ENCODE measurements at regions not wholly inside any gene's neighbourhood (a gene's known extent, or its start where the extent isn't known, plus 50 kb on each side); places are given as distances from the start of the nearest gene placed in this dataset.
"Not testable (repeated sequence)": the region's sequence is repeated elsewhere in the genome, so short reads cannot be mapped to it uniquely, and the experiment has no call there.

GRCh38 chr16:31975826-31976419 is 102.3 kb downstream of the ZNF267 start:
- DNase-seq: not testable (repeated sequence)

GRCh38 chr16:31978463-31978862 is 104.9 kb downstream of the ZNF267 start:
- not testable (repeated sequence) for DNase-seq

GRCh38 chr16:31981739-31982138 is 108.1 kb downstream of the ZNF267 start:
- DNase-seq: not testable (repeated sequence)

DNA sequence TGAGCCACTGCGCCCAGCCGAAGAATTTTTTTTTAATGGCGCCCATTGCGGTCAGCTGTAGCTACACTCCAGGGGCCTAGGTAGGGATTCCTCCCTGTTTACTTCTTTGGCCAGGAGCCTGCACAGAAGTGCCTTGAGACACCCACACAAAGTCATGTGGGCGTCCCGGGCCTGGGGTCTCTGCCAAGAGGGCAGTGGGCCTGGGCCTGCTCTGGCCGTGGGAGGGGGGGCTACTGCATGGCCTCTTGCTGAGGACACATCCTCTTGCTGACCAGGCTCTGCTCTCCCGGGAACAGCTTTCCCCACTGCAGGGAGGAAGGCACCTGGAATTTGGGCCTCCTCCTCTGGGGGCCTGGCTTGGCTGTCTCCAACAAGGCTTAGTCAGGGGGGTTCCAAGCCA is 109.4 kb downstream of the ZNF267 start:
- DNase-seq: not testable (repeated sequence)

- DNase-seq: not testable (repeated sequence)
Observed at GRCh38 chr16:31983666-31984065, 110.1 kb downstream of the ZNF267 start.

DNA sequence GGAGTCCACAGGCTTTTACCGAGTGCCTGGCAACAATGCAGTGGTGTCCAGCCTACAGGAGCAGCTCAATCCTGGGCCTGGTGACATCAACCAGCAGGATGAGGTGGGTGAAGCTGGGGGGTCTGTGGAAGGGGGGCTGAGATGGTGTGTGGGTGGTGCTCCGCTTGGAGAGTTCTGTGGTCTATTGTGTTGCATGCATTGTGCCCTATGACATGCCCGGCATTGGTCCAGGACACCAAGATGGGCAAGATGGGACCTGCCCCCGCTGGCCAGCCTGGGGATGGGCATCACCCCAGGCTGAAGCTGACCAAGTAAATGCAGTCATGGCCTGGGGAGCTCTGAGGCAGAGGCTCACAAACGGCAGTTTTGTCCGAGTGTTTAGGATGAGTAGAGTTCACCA is 113.3 kb downstream of the ZNF267 start:
- not testable (repeated sequence) for DNase-seq

DNA sequence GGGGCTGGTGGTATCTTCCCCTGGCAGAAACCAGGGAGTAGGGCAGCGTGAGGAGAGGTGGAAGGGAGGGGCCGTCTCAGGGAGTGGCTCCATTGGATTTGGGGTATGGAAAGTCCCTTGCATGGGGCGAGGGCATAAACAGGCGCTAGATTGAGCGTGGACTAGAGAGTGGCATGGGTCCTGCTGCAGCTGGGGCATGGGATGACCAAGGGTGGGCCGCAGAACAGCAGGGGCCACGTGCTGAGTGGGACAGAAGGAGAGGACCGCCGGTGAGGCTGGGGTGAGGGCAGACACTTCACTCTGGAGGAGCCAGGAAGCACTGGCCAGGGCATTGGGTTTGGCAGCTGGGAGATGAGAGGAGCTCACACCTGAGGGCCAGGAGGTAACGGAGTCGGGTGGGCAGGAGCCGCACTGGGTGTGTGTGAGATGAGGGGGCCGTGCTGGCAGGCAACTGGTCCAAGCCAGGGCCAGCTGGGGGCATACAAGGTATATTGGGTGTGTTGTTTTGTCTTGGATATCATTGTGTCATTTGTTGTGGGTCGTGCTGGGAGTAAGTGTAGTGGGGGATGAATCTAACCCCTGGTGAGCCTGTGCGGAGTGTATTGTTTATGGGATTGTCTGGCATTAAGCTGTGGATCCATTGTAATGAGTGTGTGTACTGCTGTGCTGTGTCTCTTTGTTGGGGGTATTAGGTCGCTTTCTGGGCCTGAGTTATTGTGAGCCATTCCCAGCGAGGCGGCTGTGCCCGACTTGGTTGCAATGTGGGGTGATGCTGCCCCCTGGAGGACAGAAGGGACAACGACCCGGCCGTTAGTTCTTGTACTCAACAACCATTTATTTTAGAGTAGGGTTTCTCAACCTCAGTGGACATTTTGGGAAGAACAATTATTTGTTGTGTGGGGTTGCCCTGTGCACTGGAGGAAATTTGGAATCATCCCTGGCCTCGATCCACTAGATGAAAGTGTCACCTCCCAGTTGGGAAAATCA is 115.3 kb downstream of the ZNF267 start:
- not testable (repeated sequence) for DNase-seq

- DNase-seq: peak; percentile 3
Observed at GRCh38 chr16:31990261-31990660, 116.7 kb downstream of the ZNF267 start.

DNA sequence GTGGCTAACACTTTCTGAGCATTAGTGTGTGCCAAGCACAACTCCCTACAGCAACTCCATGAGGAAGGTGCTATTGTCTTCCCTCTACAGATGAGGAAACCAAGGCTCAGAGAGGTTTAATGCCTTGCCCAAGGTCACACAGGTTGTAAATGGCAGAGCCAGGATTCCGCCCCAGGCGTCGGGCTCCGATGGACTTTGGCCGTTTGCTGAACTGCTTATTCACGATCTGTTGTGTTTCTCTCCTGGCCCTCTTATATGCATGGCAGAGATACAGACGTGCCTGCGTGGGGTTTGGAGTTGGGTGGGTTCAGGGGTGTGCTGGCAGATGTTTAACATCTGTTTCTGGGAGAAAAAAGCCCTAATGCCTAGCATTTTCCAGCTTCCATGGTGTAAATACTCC is 117.4 kb downstream of the ZNF267 start:
- not testable (repeated sequence) for DNase-seq

- not testable (repeated sequence) for DNase-seq
Observed at GRCh38 chr16:31996325-31996724, 122.7 kb downstream of the ZNF267 start.

DNA sequence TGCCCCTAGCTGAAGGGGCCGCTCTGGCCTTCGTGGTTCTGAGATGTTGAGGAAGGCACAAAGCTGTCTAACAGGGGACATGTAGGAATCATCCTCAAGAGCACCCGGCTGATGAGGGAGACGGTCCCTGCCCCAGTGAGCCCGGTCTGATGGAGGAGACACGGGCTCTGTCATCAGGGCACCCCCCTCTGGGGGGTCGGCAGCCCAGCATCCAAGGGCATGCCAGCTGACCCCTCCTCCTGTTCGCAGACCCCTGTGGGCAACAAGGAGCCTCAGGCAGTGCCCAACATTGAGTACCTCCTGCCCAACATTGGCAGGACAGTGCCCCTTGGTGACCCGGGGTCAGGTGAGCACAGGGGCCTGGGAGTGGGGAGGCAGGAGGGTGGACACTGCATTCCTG is 128.9 kb downstream of the ZNF267 start:
- DNase-seq: not testable (repeated sequence)

GRCh38 chr16:32003819-32004218 is 130.2 kb downstream of the ZNF267 start:
- DNase-seq: not testable (repeated sequence)

DNA sequence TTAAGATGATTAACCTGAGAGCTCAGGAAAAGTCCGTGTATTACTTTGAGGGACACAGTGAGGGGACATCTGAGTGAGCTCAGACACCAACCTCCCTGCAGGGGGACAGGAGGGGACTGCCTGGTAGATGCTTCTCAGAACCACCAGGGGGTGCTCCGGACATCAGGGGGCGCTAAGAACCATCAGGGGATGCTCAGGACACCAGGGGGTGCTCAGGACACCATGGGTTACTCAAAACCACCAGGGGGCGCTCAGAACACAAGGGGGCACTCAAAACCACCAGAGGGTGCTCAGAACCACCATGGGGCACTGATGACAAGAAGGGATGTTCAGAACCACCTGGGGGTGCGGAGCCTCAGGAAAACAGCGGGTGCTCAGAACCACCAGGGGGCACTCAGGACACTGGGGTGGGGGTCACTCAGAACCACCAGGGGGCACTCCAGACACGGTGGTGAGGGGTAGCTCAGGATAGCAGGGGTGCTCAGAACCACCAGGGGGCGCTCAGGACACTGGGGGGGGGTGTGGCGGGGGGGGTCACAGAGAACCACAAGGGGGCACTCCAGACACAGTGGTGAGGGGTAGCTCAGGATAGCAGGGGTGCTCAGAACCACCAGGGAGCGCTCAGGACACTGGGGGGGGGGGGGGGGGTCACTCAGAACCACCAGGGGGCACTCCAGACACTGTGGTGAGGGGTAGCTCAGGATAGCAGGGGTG is 165.3 kb downstream of the ZNF267 start:
- DNase-seq: peak; percentile 47

GRCh38 chr16:32039919-32040318 is 166.3 kb downstream of the ZNF267 start:
- not testable (repeated sequence) for DNase-seq

GRCh38 chr16:32066016-32066651 is 187.0 kb upstream of the TP53TG3D start:
- DNase-seq: peak; percentile 72

DNA sequence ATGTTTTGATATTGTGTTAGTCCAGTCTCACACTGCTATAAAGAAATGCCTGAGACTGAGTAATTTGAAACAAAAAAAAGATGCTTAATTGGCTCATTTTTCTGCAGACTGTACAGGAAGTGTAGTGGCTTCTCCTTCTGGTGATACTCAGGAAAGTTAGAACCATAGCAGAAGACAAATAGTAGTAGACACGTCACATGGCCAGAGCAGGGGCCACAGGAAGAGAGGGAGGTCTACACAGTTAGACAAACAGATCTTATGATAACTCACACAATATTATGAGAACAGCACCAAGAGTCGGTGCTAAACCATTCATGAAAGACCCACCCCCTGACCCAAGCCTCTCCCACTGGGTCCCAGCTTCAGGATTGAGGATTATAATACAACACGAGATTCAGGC is 181.5 kb upstream of the TP53TG3D start:
- not testable (repeated sequence) for DNase-seq

DNA sequence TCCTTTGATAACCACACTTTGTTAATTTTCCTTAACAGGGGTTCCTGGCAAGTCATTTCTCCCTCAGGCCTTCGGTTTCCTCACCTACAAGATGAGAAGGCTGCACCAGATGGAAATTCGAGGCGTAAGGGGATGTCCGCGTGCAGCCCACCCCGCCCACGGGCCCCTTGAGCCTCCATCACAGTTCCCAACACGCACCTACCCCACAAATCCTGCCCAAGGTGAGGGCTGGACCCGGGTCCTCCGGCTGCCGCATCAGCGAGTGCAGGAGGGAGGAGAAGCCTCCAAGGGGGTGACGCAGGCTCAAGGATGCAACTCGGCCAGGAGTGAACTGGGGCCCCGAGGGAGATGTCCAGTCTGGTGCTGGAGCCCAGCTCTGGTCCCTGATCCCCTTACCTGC is 169.2 kb upstream of the TP53TG3D start:
- DNase-seq: not testable (repeated sequence)

DNA sequence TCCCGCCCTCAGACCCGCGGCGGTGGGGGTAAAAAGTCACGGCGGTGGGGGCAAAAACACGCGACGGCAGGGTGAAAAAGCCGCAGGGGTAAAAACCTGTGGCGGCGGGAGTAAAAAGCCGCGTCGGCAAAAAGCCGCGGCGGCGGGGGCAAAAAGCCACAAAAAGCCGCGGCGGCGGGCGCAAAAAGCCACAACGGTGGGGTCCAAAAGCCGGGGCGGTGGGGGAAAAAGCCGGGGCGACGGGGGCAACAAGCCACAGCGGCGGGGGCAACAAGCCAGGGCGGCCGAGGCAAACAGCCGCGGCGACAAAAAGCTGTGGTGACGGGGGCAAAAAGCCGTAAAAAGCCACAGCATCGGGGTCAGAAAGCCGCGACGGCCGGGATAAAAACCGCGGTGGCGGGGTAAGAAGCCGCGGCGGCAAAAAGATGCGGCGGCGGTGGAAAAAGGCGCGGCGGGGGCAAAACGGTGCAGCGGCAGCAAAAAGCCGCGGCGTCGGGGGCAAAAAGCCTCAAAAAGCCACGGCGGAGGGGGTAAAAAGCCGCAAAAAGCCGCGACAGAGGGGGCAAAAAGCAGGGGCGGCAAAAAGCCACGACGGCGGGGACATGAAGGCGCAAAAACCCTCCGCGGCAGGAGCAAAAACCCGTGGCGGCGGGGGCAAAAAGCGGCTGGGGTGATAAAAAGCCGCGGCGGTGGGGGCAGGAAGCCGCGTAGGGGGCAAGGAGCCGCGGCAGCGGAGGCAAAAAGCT is 168.3 kb upstream of the TP53TG3D start:
- peak; percentile 1 for DNase-seq

DNA sequence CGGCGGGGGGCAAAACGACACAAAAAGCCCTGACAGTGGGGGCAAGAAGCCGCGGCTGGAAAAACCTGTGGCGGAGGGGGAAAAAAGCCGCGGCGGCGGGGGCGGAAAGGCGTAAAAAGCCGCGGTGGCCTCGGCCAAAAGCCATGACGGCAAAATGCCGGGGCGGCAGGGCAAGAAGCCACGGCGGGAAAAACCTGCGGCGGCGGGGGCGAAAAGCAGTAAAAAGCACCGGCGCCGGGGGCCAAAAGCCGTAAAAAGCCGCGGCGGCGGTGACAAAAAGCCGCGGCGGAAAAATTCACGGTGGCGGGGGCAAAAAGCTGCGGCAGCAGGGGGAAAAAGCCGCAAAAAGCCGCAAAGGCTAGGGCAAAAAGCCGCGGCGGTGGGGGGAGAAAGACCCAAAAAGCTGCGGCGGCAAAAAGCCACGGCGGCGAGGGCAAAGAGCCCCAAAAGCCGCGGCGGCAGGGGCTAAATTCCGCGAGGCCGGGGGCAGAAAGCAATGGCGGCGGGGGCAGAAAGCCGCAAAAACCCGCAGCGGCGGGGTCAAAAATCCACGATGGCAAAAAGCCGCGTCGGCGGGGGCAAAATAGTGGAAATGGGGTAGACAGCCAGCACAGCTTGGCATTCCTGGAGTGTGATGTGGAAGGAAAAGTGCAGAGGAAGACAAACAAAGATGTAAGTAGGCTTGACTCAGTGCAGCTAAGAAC is 167.5 kb upstream of the TP53TG3D start:
- peak; percentile 19 for DNase-seq

GRCh38 chr16:32115562-32115961 is 137.5 kb upstream of the TP53TG3D start:
- peak; percentile 54 for DNase-seq

- peak; percentile 38 for DNase-seq
Observed at GRCh38 chr16:32116080-32116479, 137.0 kb upstream of the TP53TG3D start.
